ENCODE measurements at regions not wholly inside any gene's neighbourhood (a gene's known extent, or its start where the extent isn't known, plus 50 kb on each side); places are given as distances from the start of the nearest gene placed in this dataset.
"Not testable (repeated sequence)": the region's sequence is repeated elsewhere in the genome, so short reads cannot be mapped to it uniquely, and the experiment has no call there.

- no peak for DNase-seq
Observed at GRCh38 chr12:27133022-27133590, 50.7 kb upstream of the C12orf71 start.

- no peak for DNase-seq
Observed at GRCh38 chr12:27140478-27140969, 58.1 kb upstream of the C12orf71 start.

- peak; percentile 10 for DNase-seq
Observed at GRCh38 chr12:27142101-27142721, 59.8 kb upstream of the C12orf71 start.

- no peak for DNase-seq
Observed at GRCh38 chr12:27143256-27144069, 61.1 kb upstream of the C12orf71 start.

GRCh38 chr12:27145725-27146124 is 63.3 kb upstream of the C12orf71 start:
- not testable (repeated sequence) for DNase-seq

- DNase-seq: no peak
Observed at GRCh38 chr12:27148373-27148772, 66.0 kb upstream of the C12orf71 start.

- no peak for DNase-seq
Observed at GRCh38 chr12:27148791-27149190, 66.4 kb upstream of the C12orf71 start.

GRCh38 chr12:27151479-27151878 is 69.1 kb upstream of the C12orf71 start:
- DNase-seq: no peak

- DNase-seq: no peak
Observed at GRCh38 chr12:27158297-27158696, 75.9 kb upstream of the C12orf71 start.

GRCh38 chr12:27161458-27162228 is 79.3 kb upstream of the C12orf71 start:
- DNase-seq: no peak

GRCh38 chr12:27162229-27162537 is 79.8 kb upstream of the C12orf71 start:
- DNase-seq: no peak

- DNase-seq: peak; percentile 10
Observed at GRCh38 chr12:27163048-27163715, 80.8 kb upstream of the C12orf71 start.

- DNase-seq: no peak
Observed at GRCh38 chr12:27163894-27164293, 80.2 kb upstream of the STK38L start.

- peak; percentile 76 for DNase-seq
Observed at GRCh38 chr12:27164330-27165040, 79.6 kb upstream of the STK38L start.

- not testable (repeated sequence) for DNase-seq
Observed at GRCh38 chr12:27165958-27166357, 78.1 kb upstream of the STK38L start.

- not testable (repeated sequence) for DNase-seq
Observed at GRCh38 chr12:27171494-27171893, 72.6 kb upstream of the STK38L start.

GRCh38 chr12:27176765-27177164 is 67.3 kb upstream of the STK38L start:
- no peak for DNase-seq

GRCh38 chr12:27177706-27178105 is 66.4 kb upstream of the STK38L start:
- DNase-seq: no peak

GRCh38 chr12:27178255-27178654 is 65.8 kb upstream of the STK38L start:
- no peak for DNase-seq

- DNase-seq: no peak
Observed at GRCh38 chr12:27178723-27179399, 65.2 kb upstream of the STK38L start.
